GM12878 (cell line): ENCODE measurements at regions not wholly inside any gene's neighbourhood (a gene's known extent, or its start where the extent isn't known, plus 50 kb on each side); places are given as distances from the start of the nearest gene placed in this dataset.

Experiments
- ATAC-seq: fragments of 200-7000 bp; cut with Tn5 transposase; 3 replicates; pipeline ENCODE4 v1.9.1; 2020; ENCODE audit warnings: mild to moderate bottlenecking, moderate library complexity
- BruUV-seq: library from RNA; stranded (reverse); fragments of 400-500 nt; replicated peaks from 2 replicates; lab custom pipeline; 2021; lab: Mats Ljungman, UMichigan
- CTCF ChIA-PET: fragments of 300-600 bp; sonication (Branson Sonifier 250); formaldehyde crosslinking; extraction: SDS; loops from one replicate; lab custom pipeline; 2021; ENCODE audit warnings: inconsistent platforms; lab: Yijun Ruan, JAX
- POLR2A ChIA-PET: fragments of 350-600 bp; formaldehyde crosslinking; extraction: SDS; loops from one replicate; lab custom pipeline; 2021; ENCODE audit warnings: inconsistent platforms; lab: Charles Lee
- RAD21 ChIA-PET: fragments of 300-600 bp; sonication (Branson Sonifier 250); formaldehyde crosslinking; loops from one replicate; lab custom pipeline; 2023; ENCODE audit warnings: antibody characterized with exemption; ENCODE audit not compliant: unreplicated experiment; lab: Charles Lee
- SMC1A ChIA-PET: fragments of 300-600 bp; sonication (Branson Sonifier 250); formaldehyde crosslinking; loops from one replicate; lab custom pipeline; 2023; ENCODE audit not compliant: unreplicated experiment, uncharacterized antibody; lab: Charles Lee
- DNase-seq: peaks from one replicate; pipeline ENCODE4 v3.0.0-alpha.2; 2011; ENCODE audit warnings: low read depth, low spot score
- FAIRE-seq: peaks from 3 replicates; lab custom pipeline; 2011; peaks lifted over from hg19 to GRCh38; lab: Jason Lieb, UNC
- H2AFZ ChIP-seq: 2 replicates; pipeline ENCODE4 v1.6.0; 2011; ENCODE audit warnings: low read depth, low read length, control low read depth; ENCODE audit not compliant: control insufficient read depth
- H3K27ac ChIP-seq: 2 replicates; pipeline ENCODE4 v1.5.1; 2011; ENCODE audit warnings: control low read depth; ENCODE audit not compliant: control insufficient read depth, insufficient read depth
- H3K27me3 ChIP-seq, 2 experiments: replicated peaks in 1 of 2; 2 replicates each; pipeline versions ENCODE4 v1.6.0 to v1.6.1; 2011; ENCODE audit warnings: low read length in 1 of 2; ENCODE audit not compliant: control insufficient read depth in 2 of 2, insufficient read depth in 2 of 2
- H3K36me3 ChIP-seq, 2 experiments: 2 replicates each; pipeline ENCODE4 v1.5.1; 2011; ENCODE audit warnings: low read length in 1 of 2; ENCODE audit not compliant: control insufficient read depth in 2 of 2, insufficient read depth in 2 of 2
- H3K4me1 ChIP-seq: 2 replicates; pipeline ENCODE4 v1.6.1; 2011; ENCODE audit warnings: mild to moderate bottlenecking, low read length, moderate library complexity, mixed read lengths; ENCODE audit not compliant: control insufficient read depth, insufficient read depth
- H3K4me2 ChIP-seq: 2 replicates; pipeline ENCODE4 v1.6.0; 2011; ENCODE audit warnings: control low read depth; ENCODE audit not compliant: control insufficient read depth, insufficient read depth
- H3K4me3 ChIP-seq: fragments of 200-600 bp; sonication (generic); 2 replicates; pipeline ENCODE4 v1.5.1; 2016
- H3K79me2 ChIP-seq: 2 replicates; pipeline ENCODE4 v1.6.0; 2011; ENCODE audit warnings: low read length; ENCODE audit not compliant: control insufficient read depth, insufficient read depth
- H3K9ac ChIP-seq: 2 replicates; pipeline ENCODE4 v1.8.0; 2011; ENCODE audit warnings: low read length, control low read depth, mixed read lengths; ENCODE audit not compliant: control insufficient read depth, insufficient read depth
- H3K9me3 ChIP-seq: replicated peaks from 3 replicates; pipeline ENCODE4 v1.5.1; 2011; ENCODE audit warnings: mild to moderate bottlenecking, low read length; ENCODE audit not compliant: control insufficient read depth, insufficient read depth
- H4K20me1 ChIP-seq: 2 replicates; pipeline ENCODE4 v1.6.0; 2011; ENCODE audit not compliant: control insufficient read depth, insufficient read depth
- BRCA1 ChIP-seq: IDR thresholded peaks from 2 replicates; pipeline ENCODE4 v1.6.1; 2011; ENCODE audit warnings: low read depth, low read length, improper control_type of control experiment
- CBFB ChIP-seq: IDR thresholded peaks from 2 replicates; pipeline ENCODE4 v1.6.1; 2016; ENCODE audit warnings: antibody characterized with exemption, low read depth
- E2F4 ChIP-seq: IDR thresholded peaks from 2 replicates; pipeline ENCODE4 v1.6.1; 2012; ENCODE audit warnings: low read depth, low read length, improper control_type of control experiment
- FOXM1 ChIP-seq: IDR thresholded peaks from 2 replicates; pipeline ENCODE4 v1.6.1; 2012; ENCODE audit warnings: low read depth, mild to moderate bottlenecking, inconsistent platforms, low read length, moderate library complexity
- HCFC1 ChIP-seq: fragments of 150-350 bp; IDR thresholded peaks from 2 replicates; pipeline ENCODE4 v1.6.1; 2014; ENCODE audit warnings: low read length
- KAT2A ChIP-seq: conservative IDR thresholded peaks from 2 replicates; pipeline ENCODE4 v1.6.1; 2011; ENCODE audit warnings: low read depth, low read length; ENCODE audit not compliant: control insufficient read depth
- MEF2A ChIP-seq: IDR thresholded peaks from 2 replicates; pipeline ENCODE4 v1.6.1; 2011; ENCODE audit warnings: low read depth, mild to moderate bottlenecking, low read length, moderate library complexity; ENCODE audit not compliant: insufficient read depth
- MYB ChIP-seq: fragments of 150-350 bp; IDR thresholded peaks from 2 replicates; pipeline ENCODE4 v1.6.1; 2014; ENCODE audit warnings: mild to moderate bottlenecking, low read depth, low read length, borderline replicate concordance
- PBX3 ChIP-seq: IDR thresholded peaks from 2 replicates; pipeline ENCODE4 v1.6.1; 2011; ENCODE audit warnings: mild to moderate bottlenecking, low read depth, low read length, moderate library complexity; ENCODE audit not compliant: insufficient replicate concordance
- SMC3 ChIP-seq: IDR thresholded peaks from 2 replicates; pipeline ENCODE4 v1.6.1; 2011; ENCODE audit warnings: low read length, improper control_type of control experiment, borderline replicate concordance
- SPI1 ChIP-seq: IDR thresholded peaks from 2 replicates; pipeline ENCODE4 v1.6.1; 2011; ENCODE audit warnings: low read depth, mild to moderate bottlenecking, low read length, moderate library complexity, borderline replicate concordance; ENCODE audit not compliant: insufficient read depth
- ZNF24 ChIP-seq: fragments of 450-650 bp; IDR thresholded peaks from 2 replicates; pipeline ENCODE4 v1.6.1; 2017; ENCODE audit warnings: antibody characterized with exemption, mild to moderate bottlenecking
- WGBS: methylation state at CpG from one replicate; pipeline ENCODE4 v1.1.6; 2016; ENCODE audit warnings: low lambda C conversion rate; ENCODE audit not compliant: insufficient replicate concordance, insufficient coverage; ENCODE audit errors: missing lambda C conversion rate; 5-methylcytosine and 5-hydroxymethylcytosine counted together
- in situ Hi-C: fragments of 300-500 bp; cut with MboI; formaldehyde crosslinking; loops from 9 replicates; pipeline ENCODE4 v1.14.3; 2018; ENCODE audit warnings: mixed read lengths
- intact Hi-C: fragments of 100-400 bp; cut with micrococcal nuclease; formaldehyde crosslinking; loops from one replicate; pipeline ENCODE4 v1.14.2; 2022; ENCODE audit not compliant: unreplicated experiment

- TF ChIP-seq CBFB, result no peak
- no peak for TF ChIP-seq E2F4
- TF ChIP-seq BRCA1, result no peak
- Histone ChIP-seq H3K36me3 (no peaks in the 10 kb centered on the region), H2AFZ (no peak overlapping the region), H3K9me3 (no peaks in the 10 kb centered on the region; the same call in 2 of the 3 replicates), H3K4me1 (no peaks in the 10 kb centered on the region), H3K27ac (no peak overlapping the region), H4K20me1 (no peaks in the 10 kb centered on the region), H3K9ac (no peak overlapping the region), H3K4me2 (no peak overlapping the region), H3K79me2 (no peaks in the 10 kb centered on the region), H3K4me3 (no peak overlapping the region), H3K27me3 (no peaks in the 10 kb centered on the region; a peak in 1 of 4 replicates)
- ChIA-PET POLR2A (no interaction called here), SMC1A (interaction anchor here (1.2 kb wide), 1 partner anchor 11 kb away, joined by 3 read pairs; no protein-coding TSS in a partner anchor), RAD21 (no interaction called here), CTCF (interaction anchor here (0.6 to 1.8 kb wide), 2 partner anchors 64 to 132 kb away, joined by 3 to 4 read pairs; no protein-coding TSS in a partner anchor)
- intact Hi-C loops, result no loop called here
- no peak for ATAC-seq
- DNase-seq, result no peak
- 34% methylated on average over 5 of the region's 5 CpGs for WGBS
- BruUV-seq, result no TSS peak
- in situ Hi-C loops, result no loop called here
- no peak for FAIRE-seq
Observed at GRCh38 chr5:68593211-68593671, 377.7 kb downstream of the PIK3R1 start.

GRCh38 chr5:68612972-68613371 is 397.4 kb downstream of the PIK3R1 start:
- H3K27ac ChIP-seq, result no peak overlapping the region
- in situ Hi-C loops, result no loop called here

More at GRCh38 chr5:68612972-68613371, 397.4 kb downstream of the PIK3R1 start:
- Histone ChIP-seq H3K9me3 (peaks cover 5% of the 10 kb centered on the region; the same call in 2 of the 3 replicates), H3K4me3 (no peak overlapping the region), H2AFZ (no peak overlapping the region), H3K36me3 (no peaks in the 10 kb centered on the region), H3K4me1 (no peaks in the 10 kb centered on the region), H3K79me2 (no peaks in the 10 kb centered on the region), H4K20me1 (no peaks in the 10 kb centered on the region), H3K4me2 (no peak overlapping the region), H3K9ac (no peak overlapping the region)
- FAIRE-seq (no peak), DNase-seq (no peak), ATAC-seq (no peak)
- SMC1A ChIA-PET, result no interaction called here
- POLR2A ChIA-PET, result no interaction called here
- CTCF ChIA-PET, result no interaction called here
- no peak for TF ChIP-seq SMC3
- TF ChIP-seq KAT2A, result no peak
- TF ChIP-seq MEF2A, result no peak
- no peak for TF ChIP-seq MYB
- TF ChIP-seq FOXM1, result no peak
- no peak for TF ChIP-seq HCFC1
- TF ChIP-seq PBX3, result no peak
- no peak for TF ChIP-seq SPI1
- TF ChIP-seq ZNF24, result no peak
- TF ChIP-seq, all 136 proteins: peak for 0
- BruUV-seq, result no TSS peak
- WGBS, result 25% methylated on average over 1 of the region's 1 CpG
- RAD21 ChIA-PET, result no interaction called here
- intact Hi-C loops, result no loop called here
- H3K27me3 ChIP-seq, result no peaks in the 10 kb centered on the region
